Kidney (tissue), 13 donors: ENCODE measurements at regions not wholly inside any gene's neighbourhood (a gene's known extent, or its start where the extent isn't known, plus 50 kb on each side); places are given as distances from the start of the nearest gene placed in this dataset.
A peak's percentile ranks its signal among the peaks of the same experiment; 100 is the strongest.

Source experiments
- DNase-seq, 5 donors: peaks; one replicate each; pipeline ENCODE4 v3.0.0-alpha.2; 2013 to 2020
- FAIRE-seq: peaks from 2 replicates; lab custom pipeline; 2012; peaks lifted over from hg19 to GRCh38; lab: Jason Lieb, UNC
- H3K27ac ChIP-seq, 2 donors: one replicate each; pipeline ENCODE4 v1.7.0; 2013; ENCODE audit warnings: low read depth in 2 of 2, low read length in 2 of 2, inconsistent platforms in 1 of 2
- H3K27me3 ChIP-seq: one replicate; pipeline ENCODE4 v1.7.1; 2013; ENCODE audit warnings: low read length, inconsistent platforms; ENCODE audit not compliant: control insufficient read depth, insufficient read depth
- H3K36me3 ChIP-seq, 3 donors: one replicate each; pipeline versions ENCODE4 v1.7.0 to v1.7.1; 2013; ENCODE audit warnings: low read length in 3 of 3, control low read depth in 1 of 3, inconsistent platforms in 1 of 3; ENCODE audit not compliant: insufficient read depth in 3 of 3, control insufficient read depth in 2 of 3
- H3K4me1 ChIP-seq, 3 donors: one replicate each; pipeline versions ENCODE4 v1.7.0 to v1.7.1; 2013; ENCODE audit warnings: low read length in 3 of 3, inconsistent platforms in 1 of 3, low read depth in 1 of 3; ENCODE audit not compliant: control insufficient read depth in 2 of 3, insufficient read depth in 2 of 3
- H3K4me3 ChIP-seq, 3 donors: one replicate each; pipeline versions ENCODE4 v1.7.0 to v1.8.1; 2013; ENCODE audit warnings: low read length in 3 of 3, control low read depth in 1 of 3, inconsistent platforms in 1 of 3
- H3K9ac ChIP-seq, 3 donors: one replicate each; pipeline versions ENCODE4 v1.7.0 to v1.7.1; 2013; ENCODE audit warnings: low read length in 3 of 3, control low read depth in 1 of 3, inconsistent platforms in 1 of 3
- H3K9me3 ChIP-seq, 3 donors: one replicate each; pipeline versions ENCODE4 v1.7.0 to v1.7.1; 2013; ENCODE audit warnings: low read length in 3 of 3, control low read depth in 1 of 3, inconsistent platforms in 1 of 3; ENCODE audit not compliant: control insufficient read depth in 2 of 3, insufficient read depth in 1 of 3
- CTCF ChIP-seq: IDR thresholded peaks from 3 replicates; pipeline ENCODE4 v1.5.1; 2012; ENCODE audit warnings: mild to moderate bottlenecking, moderate library complexity, borderline replicate concordance; ENCODE audit not compliant: insufficient read depth; ENCODE audit errors: extremely low read depth
- intact Hi-C: fragments of 100-400 bp; cut with DNase I; formaldehyde crosslinking; loops from one replicate; pipeline ENCODE4 v1.11.1; 2022
- donor health status: control.
- donor health status: control.
- donor health status: control.
- donor health status: control.
- donor health status: control.
- donor health status: DM: yes; HTN: yes; CAD: no.
- donor health status: Normal renal cell carcinoma (clear cell type).

GRCh38 chr4:144504883-144505282 lies 141.1 kb upstream of the HHIP start:
- Histone ChIP-seq H3K27ac (no peak overlapping the region), H3K4me1 (no peaks in the 10 kb centered on the region), H3K9me3 (no peaks in the 10 kb centered on the region), H3K9ac (no peak overlapping the region), H3K4me3 (no peak overlapping the region), H3K27me3 (no peaks in the 10 kb centered on the region), H3K36me3 (no peaks in the 10 kb centered on the region)
- no peak for TF ChIP-seq CTCF
- intact Hi-C loops: no loop called here
- FAIRE-seq: no peak
- no peak for DNase-seq

GRCh38 chr4:144507311-144508101 lies 138.4 kb upstream of the HHIP start:
- H3K9me3 ChIP-seq: no peaks in the 10 kb centered on the region
- no peaks in the 10 kb centered on the region for H3K27me3 ChIP-seq
- H3K36me3 ChIP-seq: no peaks in the 10 kb centered on the region
- intact Hi-C loops: no loop called here
- H3K4me1 ChIP-seq: no peaks in the 10 kb centered on the region
- H3K27ac ChIP-seq: no peak overlapping the region
- no peak for DNase-seq
- no peak overlapping the region for H3K4me3 ChIP-seq
- FAIRE-seq: no peak
- no peak for TF ChIP-seq CTCF
- H3K9ac ChIP-seq: no peak overlapping the region

GRCh38 chr4:144509088-144510015 lies 136.6 kb upstream of the HHIP start:
- Histone ChIP-seq H3K9ac (no peak overlapping the region), H3K4me3 (peak overlapping the region in 1 of 3 donors; percentile 6), H3K9me3 (no peaks in the 10 kb centered on the region), H3K36me3 (no peaks in the 10 kb centered on the region), H3K27ac (no peak overlapping the region), H3K27me3 (no peaks in the 10 kb centered on the region), H3K4me1 (no peaks in the 10 kb centered on the region)
- no peak for TF ChIP-seq CTCF
- peak; percentile 20 to 69 (median 38) for DNase-seq
- intact Hi-C loops: no loop called here
- FAIRE-seq: no peak
